ENCODE measurements at regions not wholly inside any gene's neighbourhood (a gene's known extent, or its start where the extent isn't known, plus 50 kb on each side); places are given as distances from the start of the nearest gene placed in this dataset.

DNA sequence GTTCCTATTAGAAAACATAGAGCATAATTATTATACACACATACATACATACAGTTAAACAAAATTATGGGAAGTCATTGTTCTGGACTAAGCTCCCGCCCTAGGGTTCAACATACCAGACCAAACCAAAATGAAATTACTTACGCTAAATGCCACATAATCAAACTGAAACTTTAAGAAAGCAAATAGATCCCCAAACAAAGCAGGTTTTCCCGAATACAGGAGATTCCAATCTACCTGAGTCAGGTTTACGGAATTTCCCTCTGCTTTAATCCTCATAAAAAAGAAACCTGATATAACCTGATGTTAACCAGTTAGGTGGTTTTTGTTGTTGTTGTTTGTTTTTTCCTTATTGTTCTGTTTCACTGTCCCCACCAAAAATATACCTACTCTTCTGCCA is 1886.9 kb downstream of the NCAM2 start:
- Mint-ChIP-seq H3K27ac (no peak overlapping the region), H3K9me3 (peaks cover 7% of the 10 kb centered on the region), H3K4me3 (ENCODE audit: low read depth) (no peak overlapping the region), H3K36me3 (ENCODE audit: low read depth) (no peaks in the 10 kb centered on the region), H3K27me3 (ENCODE audit: low read depth) (no peaks in the 10 kb centered on the region), H3K4me1 (ENCODE audit: low read depth) (no peaks in the 10 kb centered on the region)
- no peak for DNase-seq (ENCODE audit: low spot score)
- intact Hi-C loops (cut with micrococcal nuclease): no loop called here

DNA sequence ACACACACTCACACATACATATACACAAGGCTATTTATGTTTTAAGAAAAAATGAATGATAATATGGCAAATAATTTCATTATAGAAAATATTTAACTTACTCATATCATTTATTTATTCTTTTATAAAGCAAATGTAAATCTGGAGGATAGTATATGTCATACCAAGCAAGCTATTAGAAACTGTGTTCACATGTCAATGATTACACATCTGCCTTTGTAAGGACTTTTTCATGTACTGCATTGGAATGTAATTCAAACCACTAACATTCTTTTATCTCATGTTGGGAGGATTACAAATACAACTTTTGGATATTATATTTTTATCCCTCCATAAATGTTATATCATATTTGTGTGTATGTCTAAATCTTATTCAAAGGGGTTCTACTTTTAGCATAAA is 1887.4 kb downstream of the NCAM2 start:
- DNase-seq (ENCODE audit: low spot score): no peak
- Mint-ChIP-seq H3K9me3 (peaks cover 7% of the 10 kb centered on the region), H3K4me3 (ENCODE audit: low read depth) (no peak overlapping the region), H3K27me3 (ENCODE audit: low read depth) (no peaks in the 10 kb centered on the region), H3K36me3 (ENCODE audit: low read depth) (no peaks in the 10 kb centered on the region), H3K27ac (no peak overlapping the region), H3K4me1 (ENCODE audit: low read depth) (no peaks in the 10 kb centered on the region)
- intact Hi-C loops (cut with micrococcal nuclease): no loop called here

DNA sequence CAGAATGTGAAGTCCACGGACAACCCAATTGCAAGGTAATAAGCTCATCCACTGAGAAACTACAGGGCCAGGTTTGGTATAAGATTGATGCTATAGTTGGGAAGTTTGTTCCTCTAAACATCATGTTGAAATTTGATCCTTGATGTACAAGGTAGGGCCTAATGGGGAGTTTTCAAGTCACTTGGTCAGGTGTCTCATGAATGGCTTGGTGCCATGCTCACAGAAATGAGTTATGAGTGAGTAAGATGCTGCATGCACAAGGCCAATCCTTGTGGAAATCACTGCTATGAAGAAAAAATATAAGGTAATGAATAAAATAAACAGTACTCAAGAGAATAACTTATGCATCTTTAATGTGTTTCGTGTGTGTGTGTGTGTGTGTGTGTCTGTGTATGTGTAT is 1891.2 kb downstream of the NCAM2 start:
- Mint-ChIP-seq H3K27me3 (ENCODE audit: low read depth) (no peaks in the 10 kb centered on the region), H3K4me3 (ENCODE audit: low read depth) (no peak overlapping the region), H3K4me1 (ENCODE audit: low read depth) (no peaks in the 10 kb centered on the region), H3K27ac (no peak overlapping the region), H3K9me3 (peaks cover 4% of the 10 kb centered on the region), H3K36me3 (ENCODE audit: low read depth) (no peaks in the 10 kb centered on the region)
- no peak for DNase-seq (ENCODE audit: low spot score)
- intact Hi-C loops (cut with micrococcal nuclease): no loop called here

DNA sequence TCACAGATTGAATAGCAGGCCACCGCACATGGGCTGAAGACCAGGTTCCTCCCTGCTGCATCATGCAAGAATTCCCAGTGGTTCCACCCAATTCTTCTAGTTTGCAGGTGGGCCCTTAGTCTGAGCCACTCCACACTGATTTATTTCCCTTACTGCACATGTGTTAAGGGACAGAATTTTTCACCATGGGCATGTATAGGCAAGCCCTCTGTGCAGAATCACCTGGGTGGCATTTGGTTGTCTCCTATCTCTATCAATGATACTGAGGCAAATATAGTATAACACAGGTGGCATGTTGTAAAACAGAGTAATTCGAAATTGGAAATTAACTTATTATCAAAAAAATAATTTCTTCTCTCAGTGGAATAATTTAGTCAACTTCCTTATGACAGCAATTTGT is 1892.4 kb downstream of the NCAM2 start:
- Mint-ChIP-seq H3K36me3 (ENCODE audit: low read depth) (no peaks in the 10 kb centered on the region), H3K27ac (no peak overlapping the region), H3K9me3 (peaks cover 4% of the 10 kb centered on the region), H3K27me3 (ENCODE audit: low read depth) (no peaks in the 10 kb centered on the region), H3K4me3 (ENCODE audit: low read depth) (no peak overlapping the region), H3K4me1 (ENCODE audit: low read depth) (no peaks in the 10 kb centered on the region)
- intact Hi-C loops (cut with micrococcal nuclease): no loop called here
- DNase-seq (ENCODE audit: low spot score): no peak

DNA sequence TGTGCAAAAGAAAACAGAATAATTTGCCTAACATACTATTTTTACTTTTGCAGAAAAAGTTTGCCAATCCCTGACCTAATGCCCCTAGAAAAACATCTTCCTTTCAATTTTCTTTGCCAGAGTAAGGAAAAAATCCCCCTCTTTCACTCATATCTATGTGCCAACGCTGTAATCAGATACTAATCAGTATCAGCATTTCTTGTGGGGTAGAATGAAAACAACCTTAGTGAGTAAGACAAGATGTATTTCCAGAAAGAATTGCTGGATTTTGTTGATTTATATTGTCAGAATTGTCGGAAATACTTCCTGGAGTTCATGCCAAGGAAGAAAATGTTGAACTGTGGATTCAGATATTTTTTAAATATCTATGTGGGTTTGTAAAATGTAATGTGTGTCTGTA is 1893.8 kb downstream of the NCAM2 start:
- H3K27ac Mint-ChIP-seq: no peak overlapping the region
- H3K36me3 Mint-ChIP-seq (ENCODE audit: low read depth): no peaks in the 10 kb centered on the region
- H3K27me3 Mint-ChIP-seq (ENCODE audit: low read depth): no peaks in the 10 kb centered on the region
- no peak overlapping the region for H3K4me3 Mint-ChIP-seq (ENCODE audit: low read depth)
- peaks cover 4% of the 10 kb centered on the region for H3K9me3 Mint-ChIP-seq
- H3K4me1 Mint-ChIP-seq (ENCODE audit: low read depth): no peaks in the 10 kb centered on the region
- intact Hi-C loops (cut with micrococcal nuclease): no loop called here
- no peak for DNase-seq (ENCODE audit: low spot score)

DNA sequence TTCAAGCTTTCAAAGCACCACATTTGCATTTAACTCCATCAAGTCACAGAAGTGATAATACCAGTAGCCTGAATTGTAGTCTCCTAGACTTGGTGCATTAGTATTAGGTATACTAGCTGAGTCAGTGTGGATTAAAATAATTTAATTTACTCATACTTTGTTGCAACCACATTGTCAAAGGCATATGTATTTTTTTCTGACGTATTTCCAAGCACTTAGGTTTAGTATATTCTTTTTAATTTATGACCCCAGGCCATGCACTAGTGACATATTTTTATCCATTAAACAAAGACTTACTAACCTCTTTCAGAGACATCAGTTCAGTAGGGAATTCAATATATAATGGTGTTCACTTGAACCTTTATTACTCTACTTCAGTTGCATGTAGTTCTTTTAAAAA is 1894.5 kb downstream of the NCAM2 start:
- Mint-ChIP-seq H3K4me1 (ENCODE audit: low read depth) (no peaks in the 10 kb centered on the region), H3K27ac (no peak overlapping the region), H3K4me3 (ENCODE audit: low read depth) (no peak overlapping the region), H3K36me3 (ENCODE audit: low read depth) (no peaks in the 10 kb centered on the region), H3K9me3 (peaks cover 4% of the 10 kb centered on the region), H3K27me3 (ENCODE audit: low read depth) (no peaks in the 10 kb centered on the region)
- intact Hi-C loops (cut with micrococcal nuclease): no loop called here
- DNase-seq (ENCODE audit: low spot score): no peak

DNA sequence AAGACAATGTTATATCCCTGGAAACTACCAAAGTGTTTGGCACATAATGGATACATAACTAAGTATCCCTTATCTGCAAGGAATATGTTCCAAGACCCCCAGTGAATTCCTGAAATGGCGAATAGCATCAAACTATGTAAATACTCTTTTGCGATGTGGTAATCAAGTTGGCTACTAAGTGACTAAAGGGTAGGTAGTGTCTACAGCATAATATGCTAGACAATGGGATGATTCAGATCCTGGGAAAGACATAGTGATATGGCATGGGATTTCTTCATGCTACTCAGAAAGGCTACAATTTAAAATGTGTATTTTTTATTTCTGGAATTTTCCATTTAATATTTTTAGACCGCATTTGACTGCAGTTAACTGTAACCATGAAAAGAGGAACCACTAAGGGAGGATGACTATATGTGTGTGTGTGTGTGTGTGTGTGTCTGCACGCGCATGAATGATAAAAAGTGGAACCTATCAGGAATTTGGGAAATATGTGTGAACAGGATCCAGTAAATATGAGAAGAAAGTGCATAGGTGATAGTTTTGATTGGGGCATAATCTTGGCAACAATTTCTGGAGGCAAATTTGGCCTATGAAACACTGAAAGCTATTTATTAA is 1899.9 kb downstream of the NCAM2 start:
- H3K4me3 Mint-ChIP-seq (ENCODE audit: low read depth): no peak overlapping the region
- H3K27me3 Mint-ChIP-seq (ENCODE audit: low read depth): no peaks in the 10 kb centered on the region
- H3K36me3 Mint-ChIP-seq (ENCODE audit: low read depth): no peaks in the 10 kb centered on the region

DNA sequence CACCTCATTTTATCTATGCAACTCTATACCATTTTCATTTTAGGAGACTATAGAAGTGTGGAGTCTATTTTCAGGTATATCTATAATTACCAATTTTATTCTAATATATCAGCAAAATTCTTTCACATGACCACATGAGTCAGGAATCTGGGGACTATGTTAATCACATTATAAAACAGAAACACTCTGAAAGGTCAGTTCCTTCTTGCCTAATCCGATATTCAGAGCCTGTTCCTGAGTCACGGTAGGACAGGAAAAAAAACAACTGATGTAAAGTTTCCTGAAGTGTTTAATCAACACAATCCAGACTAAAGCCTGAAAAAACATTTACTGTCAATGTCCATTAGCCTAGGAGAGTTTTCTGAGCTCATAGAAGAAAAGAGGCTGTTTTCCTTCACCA is 1902.3 kb downstream of the NCAM2 start:
- no peak for DNase-seq (ENCODE audit: low spot score)
- no peaks in the 10 kb centered on the region for H3K36me3 Mint-ChIP-seq (ENCODE audit: low read depth)
- intact Hi-C loops (cut with micrococcal nuclease): no loop called here
- no peak overlapping the region for H3K27ac Mint-ChIP-seq
- no peaks in the 10 kb centered on the region for H3K4me1 Mint-ChIP-seq (ENCODE audit: low read depth)
- no peak overlapping the region for H3K4me3 Mint-ChIP-seq (ENCODE audit: low read depth)
- no peaks in the 10 kb centered on the region for H3K27me3 Mint-ChIP-seq (ENCODE audit: low read depth)
- H3K9me3 Mint-ChIP-seq: no peaks in the 10 kb centered on the region

More for the DNA sequence above, 1899.9 kb downstream of the NCAM2 start:
- H3K27ac Mint-ChIP-seq: no peak overlapping the region
- no peaks in the 10 kb centered on the region for H3K4me1 Mint-ChIP-seq (ENCODE audit: low read depth)
- H3K9me3 Mint-ChIP-seq: no peaks in the 10 kb centered on the region
- intact Hi-C loops (cut with micrococcal nuclease): no loop called here
- DNase-seq (ENCODE audit: low spot score): no peak

DNA sequence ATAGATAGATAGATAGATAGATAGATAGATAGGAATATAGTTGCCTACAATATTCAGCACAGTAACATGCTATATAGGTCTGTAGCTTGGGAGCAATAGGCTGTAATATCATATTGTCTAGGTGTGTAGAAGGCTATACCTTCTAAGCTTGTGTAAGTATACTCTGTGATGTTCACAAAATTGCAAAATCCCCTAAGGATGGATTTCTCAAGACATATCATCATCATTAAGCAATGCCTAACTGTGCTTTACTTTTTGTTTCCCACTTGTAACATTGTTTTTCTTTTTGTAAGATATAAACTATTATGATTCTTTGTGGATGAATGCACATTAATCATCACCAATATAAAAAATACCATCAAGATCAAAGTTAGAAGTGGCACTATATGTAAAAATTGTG is 1905.6 kb downstream of the NCAM2 start:
- no peak for DNase-seq (ENCODE audit: low spot score)
- no peak overlapping the region for H3K27ac Mint-ChIP-seq
- intact Hi-C loops (cut with micrococcal nuclease): no loop called here
- H3K4me1 Mint-ChIP-seq (ENCODE audit: low read depth): no peaks in the 10 kb centered on the region
- no peaks in the 10 kb centered on the region for H3K27me3 Mint-ChIP-seq (ENCODE audit: low read depth)
- no peaks in the 10 kb centered on the region for H3K9me3 Mint-ChIP-seq
- no peaks in the 10 kb centered on the region for H3K36me3 Mint-ChIP-seq (ENCODE audit: low read depth)
- no peak overlapping the region for H3K4me3 Mint-ChIP-seq (ENCODE audit: low read depth)

DNA sequence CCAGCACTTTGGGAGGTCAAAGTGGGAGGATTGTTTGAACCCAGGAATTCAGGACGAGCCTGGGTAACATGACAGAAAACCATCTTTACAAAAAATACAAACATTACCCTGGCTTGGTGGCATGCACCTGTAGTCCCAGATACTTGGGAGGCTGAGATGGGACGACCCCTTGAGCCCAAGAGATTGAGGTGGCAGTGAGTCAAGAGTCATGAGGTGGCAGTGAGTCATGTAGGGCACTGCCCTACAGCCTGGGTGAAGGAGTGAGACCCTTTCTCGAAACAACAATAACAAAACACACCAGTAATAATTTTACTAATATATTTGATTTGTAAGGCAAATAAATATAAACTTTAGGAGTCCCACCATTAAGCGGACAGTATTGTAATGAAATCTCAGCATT is 1906.2 kb downstream of the NCAM2 start:
- intact Hi-C loops (cut with micrococcal nuclease): no loop called here
- no peaks in the 10 kb centered on the region for H3K9me3 Mint-ChIP-seq
- DNase-seq (ENCODE audit: low spot score): no peak
- no peaks in the 10 kb centered on the region for H3K4me1 Mint-ChIP-seq (ENCODE audit: low read depth)
- H3K27ac Mint-ChIP-seq: no peak overlapping the region
- no peaks in the 10 kb centered on the region for H3K36me3 Mint-ChIP-seq (ENCODE audit: low read depth)
- H3K4me3 Mint-ChIP-seq (ENCODE audit: low read depth): no peak overlapping the region
- H3K27me3 Mint-ChIP-seq (ENCODE audit: low read depth): no peaks in the 10 kb centered on the region

DNA sequence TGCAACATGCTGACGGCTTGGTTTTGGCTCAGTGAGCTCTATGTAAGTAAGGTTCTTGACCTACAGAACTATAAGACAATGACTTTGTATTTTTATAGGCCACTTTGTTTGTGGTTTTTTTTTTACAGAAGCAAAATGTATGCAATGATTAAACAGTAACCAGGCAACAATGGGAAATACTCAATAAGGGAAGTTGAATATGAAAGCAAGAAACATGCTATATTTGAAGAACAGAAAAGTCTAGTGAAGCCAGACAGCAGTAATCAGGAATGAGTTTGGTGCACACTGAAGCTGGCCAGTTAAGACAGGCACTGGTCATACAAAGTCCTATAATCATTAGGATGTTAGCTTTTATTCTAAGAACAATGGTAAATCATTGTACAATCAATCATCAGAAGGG is 1926.8 kb downstream of the NCAM2 start:
- no peaks in the 10 kb centered on the region for H3K36me3 Mint-ChIP-seq (ENCODE audit: low read depth)
- no peak for DNase-seq (ENCODE audit: low spot score)
- H3K9me3 Mint-ChIP-seq: peaks cover 19% of the 10 kb centered on the region
- no peak overlapping the region for H3K27ac Mint-ChIP-seq
- no peaks in the 10 kb centered on the region for H3K27me3 Mint-ChIP-seq (ENCODE audit: low read depth)
- H3K4me3 Mint-ChIP-seq (ENCODE audit: low read depth): no peak overlapping the region
- intact Hi-C loops (cut with micrococcal nuclease): no loop called here
- H3K4me1 Mint-ChIP-seq (ENCODE audit: low read depth): no peaks in the 10 kb centered on the region

DNA sequence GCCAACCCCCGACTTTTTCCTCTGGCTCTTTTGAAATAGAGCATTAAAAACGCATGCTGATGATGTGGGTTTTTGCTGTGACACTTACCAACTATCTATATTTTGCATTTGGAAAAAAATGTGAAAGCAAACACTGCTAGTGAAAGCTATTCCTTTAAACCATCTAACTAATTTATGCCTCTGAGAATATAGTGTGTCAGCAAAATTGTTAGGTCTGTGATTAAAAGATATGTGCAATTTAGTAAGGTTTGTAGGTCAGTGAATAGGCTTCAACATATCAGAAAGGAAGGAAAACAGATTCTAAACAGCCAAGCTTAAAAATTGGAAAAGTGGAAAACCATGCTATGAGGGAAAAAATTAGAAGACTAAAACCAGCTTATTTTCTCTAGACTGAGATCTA is 1929.3 kb downstream of the NCAM2 start:
- Mint-ChIP-seq H3K27me3 (ENCODE audit: low read depth) (no peaks in the 10 kb centered on the region), H3K4me1 (ENCODE audit: low read depth) (no peaks in the 10 kb centered on the region), H3K36me3 (ENCODE audit: low read depth) (no peaks in the 10 kb centered on the region), H3K9me3 (peaks cover 18% of the 10 kb centered on the region), H3K4me3 (ENCODE audit: low read depth) (no peak overlapping the region), H3K27ac (no peak overlapping the region)
- intact Hi-C loops (cut with micrococcal nuclease): no loop called here
- DNase-seq (ENCODE audit: low spot score): no peak

DNA sequence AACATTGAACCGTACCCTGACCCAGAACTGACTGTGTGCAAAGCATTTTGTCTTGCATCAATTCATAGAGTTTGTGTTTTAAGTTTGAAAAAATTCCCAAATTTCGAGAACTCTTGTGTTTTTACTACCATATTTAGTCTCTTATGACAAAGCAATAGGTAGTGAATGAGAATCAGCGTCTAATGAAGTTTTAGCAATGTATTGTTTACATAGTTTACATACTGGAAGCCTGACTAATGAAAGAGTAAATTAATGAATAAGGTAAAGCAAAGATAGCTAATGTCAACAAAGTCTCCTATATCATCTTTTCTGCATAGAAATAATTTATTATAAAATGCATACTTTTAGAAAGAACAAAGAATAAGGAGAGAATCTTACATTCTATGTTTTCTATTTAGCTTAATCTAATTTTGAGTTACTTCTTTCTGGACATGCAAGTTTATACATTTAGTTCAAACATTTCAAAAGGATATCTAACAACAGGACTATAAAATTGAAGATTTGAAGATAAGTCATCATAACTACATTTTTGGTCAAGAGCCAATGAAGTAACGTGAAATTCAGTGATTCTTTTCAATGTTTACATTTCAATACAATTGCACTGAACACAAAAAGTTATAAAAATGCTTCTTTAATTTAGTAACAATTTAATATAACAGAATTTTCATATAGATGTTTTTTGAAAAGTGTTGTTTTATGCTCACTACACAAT is 1943.7 kb downstream of the NCAM2 start:
- Mint-ChIP-seq H3K36me3 (ENCODE audit: low read depth) (no peaks in the 10 kb centered on the region), H3K9me3 (no peaks in the 10 kb centered on the region), H3K4me3 (ENCODE audit: low read depth) (no peak overlapping the region), H3K27me3 (ENCODE audit: low read depth) (no peaks in the 10 kb centered on the region), H3K27ac (no peak overlapping the region), H3K4me1 (ENCODE audit: low read depth) (no peaks in the 10 kb centered on the region)
- intact Hi-C loops (cut with micrococcal nuclease): no loop called here
- no peak for DNase-seq (ENCODE audit: low spot score)

DNA sequence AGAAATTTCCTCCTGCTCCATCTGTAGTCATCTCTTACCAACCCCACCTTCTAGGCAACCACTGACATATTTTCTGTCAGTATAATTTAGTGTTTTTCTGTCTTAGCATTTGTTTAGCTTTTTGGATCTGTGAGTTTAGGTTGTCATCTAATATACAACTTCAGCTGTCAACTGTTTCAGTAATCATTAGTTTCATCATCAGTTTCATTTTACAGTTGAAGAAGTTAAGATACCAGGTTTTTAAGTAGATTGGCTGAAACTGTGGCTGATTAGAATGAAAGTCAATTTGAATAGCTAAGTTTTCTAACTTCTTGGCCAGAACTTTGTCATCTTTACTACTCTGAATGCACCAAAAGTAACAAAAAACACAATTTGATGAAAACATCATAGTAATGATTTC is 1957.3 kb downstream of the NCAM2 start:
- no peaks in the 10 kb centered on the region for H3K36me3 Mint-ChIP-seq (ENCODE audit: low read depth)
- no peak overlapping the region for H3K27ac Mint-ChIP-seq
- no peak for DNase-seq (ENCODE audit: low spot score)
- H3K4me3 Mint-ChIP-seq (ENCODE audit: low read depth): no peak overlapping the region
- intact Hi-C loops (cut with micrococcal nuclease): no loop called here
- peaks cover 23% of the 10 kb centered on the region for H3K9me3 Mint-ChIP-seq
- H3K4me1 Mint-ChIP-seq (ENCODE audit: low read depth): no peaks in the 10 kb centered on the region
- no peaks in the 10 kb centered on the region for H3K27me3 Mint-ChIP-seq (ENCODE audit: low read depth)
